SU-DHL-6 (cell line): ENCODE measurements at regions not wholly inside any gene's neighbourhood (a gene's known extent, or its start where the extent isn't known, plus 50 kb on each side); places are given as distances from the start of the nearest gene placed in this dataset.

Experiments
- H2AFZ ChIP-seq: fragments of 200-600 bp; sonication (generic); 2 replicates; pipeline ENCODE4 v1.6.1; 2014; ENCODE audit warnings: low read depth, mild to moderate bottlenecking, moderate library complexity, mixed read lengths, antibody characterized with exemption, low read length; ENCODE audit not compliant: severe bottlenecking
- H3F3A ChIP-seq: fragments of 200-600 bp; shearing (Covaris generic); 2 replicates; pipeline ENCODE4 v1.6.0; 2016; ENCODE audit warnings: antibody characterized with exemption, mild to moderate bottlenecking; ENCODE audit not compliant: insufficient read depth
- H3K27ac ChIP-seq: fragments of 200-600 bp; sonication (generic); 2 replicates; pipeline ENCODE4 v1.5.1; 2016; ENCODE audit warnings: low read depth, mild to moderate bottlenecking, low read length, moderate library complexity, mixed read lengths
- H3K27me3 ChIP-seq: fragments of 200-600 bp; sonication (generic), shearing (Covaris generic); 2 replicates; pipeline ENCODE4 v1.6.0; 2014; ENCODE audit warnings: mild to moderate bottlenecking, low read length
- H3K36me3 ChIP-seq: fragments of 200-600 bp; sonication (generic); 2 replicates; pipeline ENCODE4 v1.6.1; 2014; ENCODE audit warnings: mild to moderate bottlenecking, low read length, mixed read lengths
- H3K4me2 ChIP-seq: fragments of 300-600, 200-600 bp; shearing (Covaris generic), sonication (generic); 2 replicates; pipeline ENCODE4 v1.6.0; 2014; ENCODE audit warnings: low read length, low read depth, mild to moderate bottlenecking; ENCODE audit not compliant: poor library complexity, severe bottlenecking
- H3K4me3 ChIP-seq: fragments of 200-600 bp; sonication (generic); 2 replicates; pipeline ENCODE4 v1.5.1; 2014; ENCODE audit warnings: antibody characterized with exemption, low read length, mild to moderate bottlenecking, mixed read lengths; ENCODE audit not compliant: insufficient read depth, poor library complexity, severe bottlenecking
- H3K79me2 ChIP-seq: fragments of 200-600 bp; sonication (generic); 2 replicates; pipeline ENCODE4 v1.6.1; 2014; ENCODE audit warnings: mild to moderate bottlenecking, low read length, moderate library complexity; ENCODE audit not compliant: insufficient read depth
- H3K9ac ChIP-seq: fragments of 200-600 bp; sonication (generic); 2 replicates; pipeline ENCODE4 v1.7.0; 2014; ENCODE audit warnings: mild to moderate bottlenecking, low read length
- H3K9me2 ChIP-seq: fragments of 200-600 bp; sonication (generic); replicated peaks from 2 replicates; pipeline ENCODE4 v1.6.1; 2014; ENCODE audit warnings: low read length; ENCODE audit not compliant: insufficient read depth
- H3K9me3 ChIP-seq: fragments of 200-600 bp; sonication (generic); 2 replicates; pipeline ENCODE4 v1.6.1; 2014; ENCODE audit warnings: low read length, mixed read lengths; ENCODE audit not compliant: insufficient read depth
- H4K20me1 ChIP-seq: fragments of 200-600 bp; sonication (generic); 2 replicates; pipeline ENCODE4 v1.6.1; 2014; ENCODE audit warnings: low read depth, mild to moderate bottlenecking, antibody characterized with exemption, low read length, moderate library complexity, mixed read lengths
- CTCF ChIP-seq: fragments of 200-600 bp; sonication (generic); IDR thresholded peaks from one replicate; pipeline ENCODE4 v1.5.1; 2017; ENCODE audit warnings: antibody characterized with exemption, mild to moderate bottlenecking, low read length, moderate library complexity; ENCODE audit not compliant: insufficient read depth, poor library complexity, severe bottlenecking
- EZH2phosphoT487 ChIP-seq: fragments of 200-600 bp; sonication (generic), shearing (Covaris generic); conservative IDR thresholded peaks from 2 replicates; pipeline ENCODE4 v1.6.1; 2018; ENCODE audit warnings: mild to moderate bottlenecking, antibody characterized with exemption, low read length, moderate library complexity, mixed read lengths

- H3K9ac ChIP-seq: no peak overlapping the region
- H3K4me2 ChIP-seq: no peak overlapping the region
- no peaks in the 10 kb centered on the region for H4K20me1 ChIP-seq
- no peak overlapping the region for H3K27ac ChIP-seq
- H3K27me3 ChIP-seq: no peaks in the 10 kb centered on the region
- no peaks in the 10 kb centered on the region for H3K36me3 ChIP-seq
- H3K4me3 ChIP-seq: no peak overlapping the region
- H3F3A ChIP-seq: no peaks in the 10 kb centered on the region
- H2AFZ ChIP-seq: no peak overlapping the region
- H3K9me3 ChIP-seq: no peaks in the 10 kb centered on the region
- H3K79me2 ChIP-seq: no peaks in the 10 kb centered on the region
- TF ChIP-seq EZH2phosphoT487: no peak
- TF ChIP-seq CTCF: no peak
- H3K9me2 ChIP-seq: no peaks in the 10 kb centered on the region
Measured at GRCh38 chr12:115646210-115646609, 631.3 kb downstream of the MED13L start.

GRCh38 chr12:115640929-115641328 lies 636.6 kb downstream of the MED13L start:
- Histone ChIP-seq H3F3A (no peaks in the 10 kb centered on the region), H4K20me1 (no peaks in the 10 kb centered on the region), H3K27ac (no peak overlapping the region), H3K27me3 (no peaks in the 10 kb centered on the region), H3K4me2 (no peak overlapping the region), H2AFZ (no peak overlapping the region), H3K9me2 (no peaks in the 10 kb centered on the region), H3K36me3 (no peaks in the 10 kb centered on the region), H3K79me2 (no peaks in the 10 kb centered on the region), H3K4me3 (no peak overlapping the region), H3K9me3 (no peaks in the 10 kb centered on the region), H3K9ac (no peak overlapping the region)
- TF ChIP-seq CTCF (no peak), EZH2phosphoT487 (no peak)

- TF ChIP-seq CTCF (no peak), EZH2phosphoT487 (no peak)
Measured at GRCh38 chr12:115639648-115640012, 637.9 kb downstream of the MED13L start.

More at GRCh38 chr12:115639648-115640012, 637.9 kb downstream of the MED13L start:
- no peaks in the 10 kb centered on the region for H4K20me1 ChIP-seq
- no peak overlapping the region for H2AFZ ChIP-seq
- H3K36me3 ChIP-seq: no peaks in the 10 kb centered on the region
- no peak overlapping the region for H3K27ac ChIP-seq
- no peak overlapping the region for H3K4me2 ChIP-seq
- H3K9me2 ChIP-seq: no peaks in the 10 kb centered on the region
- no peaks in the 10 kb centered on the region for H3K27me3 ChIP-seq
- no peaks in the 10 kb centered on the region for H3F3A ChIP-seq
- no peaks in the 10 kb centered on the region for H3K9me3 ChIP-seq
- no peak overlapping the region for H3K4me3 ChIP-seq
- H3K79me2 ChIP-seq: no peaks in the 10 kb centered on the region
- no peak overlapping the region for H3K9ac ChIP-seq
